HepG2 (cell line): ENCODE measurements at regions not wholly inside any gene's neighbourhood (a gene's known extent, or its start where the extent isn't known, plus 50 kb on each side); places are given as distances from the start of the nearest gene placed in this dataset.

Experiments
- ATAC-seq: fragments of 200-7000 bp; cut with Tn5 transposase; 3 replicates; pipeline ENCODE4 v1.9.1; 2020; ENCODE audit warnings: mild to moderate bottlenecking, moderate library complexity
- BruUV-seq: library from RNA; stranded (reverse); fragments of 400-500 nt; replicated peaks from 2 replicates; lab custom pipeline; 2021; lab: Mats Ljungman, UMichigan
- CTCF ChIA-PET: fragments of 300-600 bp; formaldehyde crosslinking; extraction: SDS; loops from one replicate; lab custom pipeline; 2021; ENCODE audit warnings: low total read pairs, inconsistent platforms, low intra/inter-chr PET ratio; lab: Yijun Ruan, JAX
- POLR2A ChIA-PET: fragments of 350-600 bp; sonication (Branson Sonifier 250); formaldehyde crosslinking; loops from one replicate; lab custom pipeline; 2020; ENCODE audit warnings: antibody characterized with exemption, inconsistent platforms; lab: Yijun Ruan, JAX
- DNase-seq: peaks from one replicate; pipeline ENCODE4 v3.0.0-alpha.2; 2015; ENCODE audit warnings: low spot score
- FAIRE-seq: peaks from 3 replicates; lab custom pipeline; 2011; peaks lifted over from hg19 to GRCh38; lab: Jason Lieb, UNC
- H2AFZ ChIP-seq: one replicate; pipeline ENCODE4 v1.6.1; 2011; ENCODE audit warnings: low read length, inconsistent platforms
- H3K27ac ChIP-seq: fragments of 300-600 bp; 3 replicates; pipeline ENCODE4 v1.8.0; 2011; ENCODE audit warnings: mixed run types, mild to moderate bottlenecking, mixed read lengths, low read length, inconsistent platforms; ENCODE audit not compliant: insufficient read depth; ENCODE audit errors: extremely low read length
- H3K27me3 ChIP-seq, 2 experiments: fragments of 200-600 bp in 1 of 2; 2 replicates in 1 of 2; 3 replicates in 1 of 2; pipeline versions ENCODE4 v1.6.0 to v1.8.0; 2011; ENCODE audit warnings: low read length in 2 of 2, mild to moderate bottlenecking in 2 of 2, moderate library complexity in 2 of 2, inconsistent platforms in 1 of 2; ENCODE audit not compliant: insufficient read depth in 2 of 2, control insufficient read depth in 1 of 2
- H3K36me3 ChIP-seq, 2 experiments: fragments of 200-600 bp in 1 of 2; replicated peaks in 1 of 2; 2 replicates in 1 of 2; 3 replicates in 1 of 2; pipeline versions ENCODE4 v1.5.1 to v1.8.0; 2011; ENCODE audit warnings: low read length in 2 of 2, inconsistent platforms in 1 of 2; ENCODE audit not compliant: insufficient read depth in 2 of 2, control insufficient read depth in 1 of 2
- H3K4me1 ChIP-seq: 2 replicates; pipeline ENCODE4 v1.5.1; 2012; ENCODE audit warnings: low read length, inconsistent platforms; ENCODE audit not compliant: insufficient read depth
- H3K4me2 ChIP-seq: 2 replicates; pipeline ENCODE4 v1.6.0; 2011; ENCODE audit warnings: low read depth, low read length, inconsistent platforms
- H3K4me3 ChIP-seq, 3 experiments: fragments of 200-600 bp in 1 of 3; sonication (generic), shearing (Covaris generic) in 1 of 3; replicated peaks in 1 of 3; 2 replicates each; pipeline ENCODE4 v1.5.1; 2011 to 2016; ENCODE audit warnings: low read length in 3 of 3, inconsistent platforms in 2 of 3, low read depth in 2 of 3, mild to moderate bottlenecking in 2 of 3, control low read depth in 1 of 3, mixed read lengths in 1 of 3; ENCODE audit not compliant: insufficient read depth in 1 of 3
- H3K79me2 ChIP-seq: one replicate; pipeline ENCODE4 v1.6.1; 2011; ENCODE audit warnings: low read length, inconsistent platforms; ENCODE audit not compliant: insufficient read depth
- H3K9ac ChIP-seq: 2 replicates; pipeline ENCODE4 v1.6.0; 2011; ENCODE audit warnings: mild to moderate bottlenecking, low read depth, low read length, inconsistent platforms; ENCODE audit not compliant: insufficient read depth
- H3K9me3 ChIP-seq: 2 replicates; pipeline ENCODE4 v1.5.1; 2012; ENCODE audit warnings: mild to moderate bottlenecking, low read length
- H4K20me1 ChIP-seq: 2 replicates; pipeline ENCODE4 v1.6.0; 2011; ENCODE audit warnings: inconsistent platforms, mild to moderate bottlenecking, low read length, moderate library complexity; ENCODE audit not compliant: insufficient read depth
- BORCS8-MEF2B ChIP-seq: sonication (generic); formaldehyde crosslinking; IDR thresholded peaks from 2 replicates; pipeline ENCODE4 v1.8.0; 2022; ENCODE audit warnings: mild to moderate bottlenecking, missing genetic modification reagents
- ETV6 ChIP-seq: sonication (generic); formaldehyde crosslinking; conservative IDR thresholded peaks from 2 replicates; pipeline ENCODE4 v1.4.0; 2020; ENCODE audit warnings: missing genetic modification reagents
- GPN1 ChIP-seq: sonication (generic); formaldehyde crosslinking; IDR thresholded peaks from 2 replicates; pipeline ENCODE4 v1.5.1; 2020; ENCODE audit warnings: missing genetic modification reagents, borderline replicate concordance
- GTF3A ChIP-seq: sonication (generic); formaldehyde crosslinking; conservative IDR thresholded peaks from 2 replicates; pipeline ENCODE4 v1.4.0; 2020; ENCODE audit warnings: mild to moderate bottlenecking, missing genetic modification reagents
- HHEX ChIP-seq: IDR thresholded peaks from 2 replicates; pipeline ENCODE4 v1.6.1; 2016; ENCODE audit warnings: control low read depth
- HOXA3 ChIP-seq: sonication (generic); formaldehyde crosslinking; IDR thresholded peaks from 2 replicates; pipeline ENCODE4 v1.5.0; 2020; ENCODE audit warnings: missing genetic modification reagents
- KLF13 ChIP-seq: sonication (generic); formaldehyde crosslinking; IDR thresholded peaks from 2 replicates; pipeline ENCODE4 v1.4.0; 2020; ENCODE audit warnings: mild to moderate bottlenecking, missing genetic modification reagents
- MTA1 ChIP-seq: sonication (generic); formaldehyde crosslinking; IDR thresholded peaks from 2 replicates; pipeline ENCODE4 v1.4.0; 2020; ENCODE audit warnings: missing genetic modification reagents, mild to moderate bottlenecking, borderline replicate concordance
- ZNF382 ChIP-seq: sonication (generic); formaldehyde crosslinking; IDR thresholded peaks from 2 replicates; pipeline ENCODE4 v1.5.0; 2020; ENCODE audit warnings: missing genetic modification reagents, mild to moderate bottlenecking, borderline replicate concordance
- ZNF768 ChIP-seq: sonication (generic); formaldehyde crosslinking; IDR thresholded peaks from 2 replicates; pipeline ENCODE4 v1.4.0; 2020; ENCODE audit warnings: missing genetic modification reagents
- WGBS: methylation state at CpG from one replicate; pipeline ENCODE4 v1.1.6; 2017; ENCODE audit warnings: low lambda C conversion rate; 5-methylcytosine and 5-hydroxymethylcytosine counted together
- in situ Hi-C: cut with HindIII; loops from 2 replicates; pipeline ENCODE4 v1.10.0; 2017; ENCODE audit warnings: low pct_unique_long_range_greater_than_20kb; ENCODE audit not compliant: extremely low pct_ligation_motif_present
- intact Hi-C: fragments of 100-400 bp; cut with micrococcal nuclease; formaldehyde crosslinking; loops from one replicate; pipeline ENCODE4 v1.10.0; 2022; ENCODE audit not compliant: unreplicated experiment
- TF ChIP-seq, protein P1 (sequence below): sonication (generic); formaldehyde crosslinking; IDR thresholded peaks from 2 replicates; pipeline ENCODE4 v1.8.0; 2022; ENCODE audit warnings: mild to moderate bottlenecking, missing genetic modification reagents; ENCODE audit not compliant: insufficient replicate concordance
- TF ChIP-seq, protein P2 (sequence below): sonication (generic); formaldehyde crosslinking; IDR thresholded peaks from 2 replicates; pipeline ENCODE4 v1.4.0; 2020; ENCODE audit warnings: mild to moderate bottlenecking, missing genetic modification reagents, borderline replicate concordance
- TF ChIP-seq, protein P3 (sequence below): sonication (generic); formaldehyde crosslinking; IDR thresholded peaks from 2 replicates; pipeline ENCODE4 v1.5.0; 2020; ENCODE audit warnings: missing genetic modification reagents

- peaks cover 0 to 4% of the 10 kb centered on the region in 2 experiments; a peak in 3 of 5 replicates for H3K27me3 ChIP-seq
- H3K9me3 ChIP-seq, result no peaks in the 10 kb centered on the region
- DNase-seq (no peak), FAIRE-seq (no peak), ATAC-seq (no peak)
- H3K4me3 ChIP-seq, result no peak overlapping the region
- intact Hi-C loops, result no loop called here
- no peaks in the 10 kb centered on the region for H3K36me3 ChIP-seq
- BruUV-seq, result no TSS peak
- no peaks in the 10 kb centered on the region for H3K4me1 ChIP-seq
- ChIA-PET CTCF (no interaction called here), POLR2A (no interaction called here)
- no peak overlapping the region for H3K27ac ChIP-seq
- no peak for TF ChIP-seq ETV6
- H3K4me2 ChIP-seq, result no peak overlapping the region
- in situ Hi-C loops, result no loop called here
- H2AFZ ChIP-seq, result no peak overlapping the region
- no peaks in the 10 kb centered on the region for H3K79me2 ChIP-seq
- H4K20me1 ChIP-seq, result no peaks in the 10 kb centered on the region
- no peak overlapping the region for H3K9ac ChIP-seq
- WGBS, result 0% methylated on average over 3 of the region's 3 CpGs
Measured at GRCh38 chr5:107805824-107806223, 135.1 kb upstream of the EFNA5 start.

- H3K27ac ChIP-seq, result no peak overlapping the region
- no peak overlapping the region for H2AFZ ChIP-seq
- H3K9me3 ChIP-seq, result no peaks in the 10 kb centered on the region
- BruUV-seq, result no TSS peak
- TF ChIP-seq, protein P1, sequence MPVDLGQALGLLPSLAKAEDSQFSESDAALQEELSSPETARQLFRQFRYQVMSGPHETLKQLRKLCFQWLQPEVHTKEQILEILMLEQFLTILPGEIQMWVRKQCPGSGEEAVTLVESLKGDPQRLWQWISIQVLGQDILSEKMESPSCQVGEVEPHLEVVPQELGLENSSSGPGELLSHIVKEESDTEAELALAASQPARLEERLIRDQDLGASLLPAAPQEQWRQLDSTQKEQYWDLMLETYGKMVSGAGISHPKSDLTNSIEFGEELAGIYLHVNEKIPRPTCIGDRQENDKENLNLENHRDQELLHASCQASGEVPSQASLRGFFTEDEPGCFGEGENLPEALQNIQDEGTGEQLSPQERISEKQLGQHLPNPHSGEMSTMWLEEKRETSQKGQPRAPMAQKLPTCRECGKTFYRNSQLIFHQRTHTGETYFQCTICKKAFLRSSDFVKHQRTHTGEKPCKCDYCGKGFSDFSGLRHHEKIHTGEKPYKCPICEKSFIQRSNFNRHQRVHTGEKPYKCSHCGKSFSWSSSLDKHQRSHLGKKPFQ (CRISPR knock-in tag), result no peak
- no peak for TF ChIP-seq BORCS8-MEF2B (CRISPR knock-in tag)
- TF ChIP-seq HHEX (CRISPR knock-in tag), result no peak
- TF ChIP-seq ZNF382 (CRISPR knock-in tag), result no peak
- TF ChIP-seq, protein P2, sequence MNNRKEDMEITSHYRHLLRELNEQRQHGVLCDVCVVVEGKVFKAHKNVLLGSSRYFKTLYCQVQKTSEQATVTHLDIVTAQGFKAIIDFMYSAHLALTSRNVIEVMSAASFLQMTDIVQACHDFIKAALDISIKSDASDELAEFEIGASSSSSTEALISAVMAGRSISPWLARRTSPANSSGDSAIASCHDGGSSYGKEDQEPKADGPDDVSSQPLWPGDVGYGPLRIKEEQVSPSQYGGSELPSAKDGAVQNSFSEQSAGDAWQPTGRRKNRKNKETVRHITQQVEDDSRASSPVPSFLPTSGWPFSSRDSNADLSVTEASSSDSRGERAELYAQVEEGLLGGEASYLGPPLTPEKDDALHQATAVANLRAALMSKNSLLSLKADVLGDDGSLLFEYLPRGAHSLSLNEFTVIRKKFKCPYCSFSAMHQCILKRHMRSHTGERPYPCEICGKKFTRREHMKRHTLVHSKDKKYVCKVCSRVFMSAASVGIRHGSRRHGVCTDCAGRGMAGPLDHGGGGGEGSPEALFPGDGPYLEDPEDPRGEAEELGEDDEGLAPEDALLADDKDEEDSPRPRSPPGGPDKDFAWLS (CRISPR knock-in tag), result no peak
- TF ChIP-seq, protein P3, sequence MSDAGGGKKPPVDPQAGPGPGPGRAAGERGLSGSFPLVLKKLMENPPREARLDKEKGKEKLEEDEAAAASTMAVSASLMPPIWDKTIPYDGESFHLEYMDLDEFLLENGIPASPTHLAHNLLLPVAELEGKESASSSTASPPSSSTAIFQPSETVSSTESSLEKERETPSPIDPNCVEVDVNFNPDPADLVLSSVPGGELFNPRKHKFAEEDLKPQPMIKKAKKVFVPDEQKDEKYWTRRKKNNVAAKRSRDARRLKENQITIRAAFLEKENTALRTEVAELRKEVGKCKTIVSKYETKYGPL, result no peak
- no peak for TF ChIP-seq GPN1
- TF ChIP-seq GTF3A, result no peak
- no peak for TF ChIP-seq HOXA3 (CRISPR knock-in tag)
- TF ChIP-seq MTA1 (CRISPR knock-in tag), result no peak
- TF ChIP-seq KLF13 (CRISPR knock-in tag), result no peak
- no peak for TF ChIP-seq ZNF768 (CRISPR knock-in tag)
- TF ChIP-seq, all 625 proteins: peak for 0
- H3K36me3 ChIP-seq, result no peaks in the 10 kb centered on the region
- WGBS, result 7% methylated on average over 6 of the region's 6 CpGs
- H3K27me3 ChIP-seq, result peaks cover 0 to 4% of the 10 kb centered on the region in 2 experiments; a peak in 3 of 5 replicates
- ChIA-PET CTCF (no interaction called here), POLR2A (no interaction called here)
- in situ Hi-C loops (no loop called here), intact Hi-C loops (no loop called here)
- ATAC-seq (no peak), DNase-seq (no peak), FAIRE-seq (no peak)
- H3K4me1 ChIP-seq, result no peaks in the 10 kb centered on the region
- no peak overlapping the region for H3K4me3 ChIP-seq
- no peaks in the 10 kb centered on the region for H4K20me1 ChIP-seq
- no peak overlapping the region for H3K9ac ChIP-seq
- no peak overlapping the region for H3K4me2 ChIP-seq
- H3K79me2 ChIP-seq, result no peaks in the 10 kb centered on the region
Measured at GRCh38 chr5:107805166-107805565, 134.4 kb upstream of the EFNA5 start.
